ENCODE measurements at regions not wholly inside any gene's neighbourhood (a gene's known extent, or its start where the extent isn't known, plus 50 kb on each side); places are given as distances from the start of the nearest gene placed in this dataset.

DNA sequence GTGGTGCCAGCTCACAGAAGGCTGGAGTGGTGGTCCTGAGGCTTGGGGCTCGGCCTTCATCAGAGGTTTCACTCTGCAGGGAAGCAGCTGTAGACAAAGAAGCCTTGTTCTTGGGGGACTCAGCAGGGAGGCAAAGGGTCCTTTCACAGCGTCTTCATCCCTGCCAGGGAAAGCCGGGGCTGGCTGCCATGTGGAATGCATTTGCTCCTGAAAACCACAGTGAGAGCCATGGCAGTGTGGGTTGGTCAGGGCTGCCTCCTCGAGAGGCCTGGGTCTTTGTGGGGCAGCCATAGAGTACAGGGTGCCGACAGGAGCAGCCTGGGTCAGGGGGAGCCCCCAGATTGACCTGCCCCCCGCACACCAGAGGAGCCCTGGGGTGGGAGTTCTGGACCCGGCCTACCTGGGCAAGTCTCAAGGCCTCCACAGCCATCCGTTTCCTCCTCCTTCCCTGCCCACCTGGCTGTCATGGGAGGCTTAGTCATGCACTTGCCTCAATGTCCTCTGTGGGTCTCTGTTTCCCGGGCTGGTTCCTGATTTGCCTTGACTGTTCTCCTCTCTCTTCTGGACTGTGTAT is 144.0 kb downstream of the CDC5L start:
- Histone ChIP-seq H3K9me3 (ENCODE audit: low read depth) (no peaks in the 10 kb centered on the region), H3K4me3 (no peak overlapping the region), H3F3A (ENCODE audit: insufficient read depth) (no peaks in the 10 kb centered on the region), H3K9me2 (ENCODE audit: insufficient read depth) (no peaks in the 10 kb centered on the region), H4K20me1 (ENCODE audit: insufficient read depth) (no peaks in the 10 kb centered on the region), H3K27ac (no peak overlapping the region), H3K9ac (no peak overlapping the region), H3K4me2 (ENCODE audit: unreplicated experiment) (no peak overlapping the region), H3K27me3 (replicated peaks; ENCODE audit: insufficient read depth) (no peaks in the 10 kb centered on the region), H3K79me2 (ENCODE audit: insufficient read depth) (no peaks in the 10 kb centered on the region), H3K36me3 (ENCODE audit: low read depth) (no peaks in the 10 kb centered on the region), H2AFZ (no peak overlapping the region), H3K4me1 (ENCODE audit: insufficient read depth) (no peaks in the 10 kb centered on the region)
- DNase-seq, result no peak
- in situ Hi-C loops (cut with MboI), result no loop called here
- TF ChIP-seq EZH2phosphoT487 (IDR thresholded peaks at IDR 0.05; ENCODE audit: insufficient read depth, low read depth), result no peak
- TF ChIP-seq EZH2 (IDR thresholded peaks at IDR 0.05; ENCODE audit: insufficient read depth, poor library complexity, severe bottlenecking), result no peak
- WGBS, 2 experiments (ENCODE audit: low coverage in 1 of 2, low lambda C conversion rate in 2 of 2, missing lambda C conversion rate in 2 of 2), result 60 to 67% methylated on average over 6 to 7 of the region's 9 CpGs

- H2AFZ ChIP-seq, result no peak overlapping the region
- H3K79me2 ChIP-seq (ENCODE audit: insufficient read depth), result no peaks in the 10 kb centered on the region
- no peak for TF ChIP-seq EZH2phosphoT487 (IDR thresholded peaks at IDR 0.05; ENCODE audit: insufficient read depth, low read depth)
- TF ChIP-seq EZH2 (IDR thresholded peaks at IDR 0.05; ENCODE audit: insufficient read depth, poor library complexity, severe bottlenecking), result no peak
- no peak overlapping the region for H3K27ac ChIP-seq
- no peaks in the 10 kb centered on the region for H3K27me3 ChIP-seq (replicated peaks; ENCODE audit: insufficient read depth)
- no peaks in the 10 kb centered on the region for H3K36me3 ChIP-seq (ENCODE audit: low read depth)
- H3K9me2 ChIP-seq (ENCODE audit: insufficient read depth), result no peaks in the 10 kb centered on the region
- H3K9me3 ChIP-seq (ENCODE audit: low read depth), result no peaks in the 10 kb centered on the region
- H3F3A ChIP-seq (ENCODE audit: insufficient read depth), result no peaks in the 10 kb centered on the region
- no peak overlapping the region for H3K9ac ChIP-seq
- no peak overlapping the region for H3K4me2 ChIP-seq (ENCODE audit: unreplicated experiment)
- H3K4me1 ChIP-seq (ENCODE audit: insufficient read depth), result no peaks in the 10 kb centered on the region
- DNase-seq, result no peak
- 94 to 96% methylated on average over 2 of the region's 2 CpGs for WGBS, 2 experiments (ENCODE audit: low coverage in 1 of 2, low lambda C conversion rate in 2 of 2, missing lambda C conversion rate in 2 of 2)
- in situ Hi-C loops (cut with MboI), result no loop called here
- no peaks in the 10 kb centered on the region for H4K20me1 ChIP-seq (ENCODE audit: insufficient read depth)
- H3K4me3 ChIP-seq, result no peak overlapping the region
These were observed 145.9 kb downstream of the CDC5L start for GRCh38 chr6:44533421-44533820.

DNA sequence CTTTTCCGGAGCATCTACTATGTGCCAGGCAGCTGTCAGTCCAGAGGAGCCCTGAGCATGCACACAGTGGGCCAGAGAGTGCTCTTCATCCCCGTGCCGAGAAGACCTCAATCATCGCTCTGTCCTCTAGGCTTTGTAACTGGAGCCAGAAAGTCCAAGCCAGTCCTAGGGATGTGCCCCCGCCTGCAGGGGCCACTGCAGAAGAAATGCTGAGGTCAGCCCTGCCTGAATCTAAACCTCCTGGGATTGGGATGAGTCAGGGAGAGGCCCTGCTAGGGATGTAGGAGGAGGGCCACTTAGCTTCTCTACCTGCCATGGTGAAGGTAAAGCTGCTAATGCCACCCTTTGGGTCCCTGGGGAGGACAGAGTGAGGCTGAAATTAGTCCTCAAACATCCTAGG is 146.8 kb downstream of the CDC5L start:
- in situ Hi-C loops (cut with MboI), result no loop called here
- H2AFZ ChIP-seq, result no peak overlapping the region
- no peak overlapping the region for H3K4me2 ChIP-seq (ENCODE audit: unreplicated experiment)
- WGBS, 2 experiments (ENCODE audit: low coverage in 1 of 2, low lambda C conversion rate in 2 of 2, missing lambda C conversion rate in 2 of 2), result 92 to 100% methylated on average over 4 to 5 of the region's 5 CpGs
- H3K9ac ChIP-seq, result no peak overlapping the region
- no peaks in the 10 kb centered on the region for H3K36me3 ChIP-seq (ENCODE audit: low read depth)
- H4K20me1 ChIP-seq (ENCODE audit: insufficient read depth), result no peaks in the 10 kb centered on the region
- peak; percentile 35 for DNase-seq
- H3F3A ChIP-seq (ENCODE audit: insufficient read depth), result no peaks in the 10 kb centered on the region
- no peak overlapping the region for H3K4me3 ChIP-seq
- H3K27me3 ChIP-seq (replicated peaks; ENCODE audit: insufficient read depth), result no peaks in the 10 kb centered on the region
- H3K79me2 ChIP-seq (ENCODE audit: insufficient read depth), result no peaks in the 10 kb centered on the region
- H3K4me1 ChIP-seq (ENCODE audit: insufficient read depth), result no peaks in the 10 kb centered on the region
- no peaks in the 10 kb centered on the region for H3K9me2 ChIP-seq (ENCODE audit: insufficient read depth)
- TF ChIP-seq EZH2phosphoT487 (IDR thresholded peaks at IDR 0.05; ENCODE audit: insufficient read depth, low read depth), result no peak
- no peak for TF ChIP-seq EZH2 (IDR thresholded peaks at IDR 0.05; ENCODE audit: insufficient read depth, poor library complexity, severe bottlenecking)
- H3K9me3 ChIP-seq (ENCODE audit: low read depth), result no peaks in the 10 kb centered on the region
- H3K27ac ChIP-seq, result no peak overlapping the region

DNA sequence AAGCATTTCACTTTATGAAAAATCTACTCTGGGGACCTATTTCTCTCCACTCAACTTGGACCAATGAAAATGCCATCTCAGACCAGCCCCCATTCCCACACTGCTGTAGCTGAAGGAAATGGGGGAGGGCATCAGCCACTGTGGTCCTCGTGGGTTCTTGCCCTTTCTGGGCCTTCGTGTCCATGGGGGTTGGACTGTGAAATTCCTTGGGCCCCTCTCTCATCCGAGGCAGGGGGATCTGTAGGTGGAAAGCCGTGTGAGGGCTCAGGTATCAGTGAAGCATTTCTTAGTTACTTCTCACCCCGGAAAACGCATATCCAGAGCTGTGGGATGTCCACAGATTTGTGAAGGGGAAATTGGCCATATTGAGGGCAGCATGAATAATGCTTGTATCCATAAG is 147.9 kb downstream of the CDC5L start:
- Histone ChIP-seq H3K9me3 (ENCODE audit: low read depth) (no peaks in the 10 kb centered on the region), H3K4me1 (ENCODE audit: insufficient read depth) (no peaks in the 10 kb centered on the region), H3K27ac (no peak overlapping the region), H3K36me3 (ENCODE audit: low read depth) (no peaks in the 10 kb centered on the region), H3F3A (ENCODE audit: insufficient read depth) (no peaks in the 10 kb centered on the region), H3K9me2 (ENCODE audit: insufficient read depth) (0 out of 2 replicates have a peak, but pooled peaks cover 3% of the 10 kb centered on the region), H3K4me3 (no peak overlapping the region), H3K9ac (no peak overlapping the region), H2AFZ (no peak overlapping the region), H4K20me1 (ENCODE audit: insufficient read depth) (no peaks in the 10 kb centered on the region), H3K27me3 (replicated peaks; ENCODE audit: insufficient read depth) (no peaks in the 10 kb centered on the region), H3K4me2 (ENCODE audit: unreplicated experiment) (no peak overlapping the region), H3K79me2 (ENCODE audit: insufficient read depth) (no peaks in the 10 kb centered on the region)
- in situ Hi-C loops (cut with MboI), result no loop called here
- WGBS, 2 experiments (ENCODE audit: low coverage in 1 of 2, low lambda C conversion rate in 2 of 2, missing lambda C conversion rate in 2 of 2), result 79 to 87% methylated on average over 6 of the region's 6 CpGs
- DNase-seq, result no peak
- no peak for TF ChIP-seq EZH2 (IDR thresholded peaks at IDR 0.05; ENCODE audit: insufficient read depth, poor library complexity, severe bottlenecking)

DNA sequence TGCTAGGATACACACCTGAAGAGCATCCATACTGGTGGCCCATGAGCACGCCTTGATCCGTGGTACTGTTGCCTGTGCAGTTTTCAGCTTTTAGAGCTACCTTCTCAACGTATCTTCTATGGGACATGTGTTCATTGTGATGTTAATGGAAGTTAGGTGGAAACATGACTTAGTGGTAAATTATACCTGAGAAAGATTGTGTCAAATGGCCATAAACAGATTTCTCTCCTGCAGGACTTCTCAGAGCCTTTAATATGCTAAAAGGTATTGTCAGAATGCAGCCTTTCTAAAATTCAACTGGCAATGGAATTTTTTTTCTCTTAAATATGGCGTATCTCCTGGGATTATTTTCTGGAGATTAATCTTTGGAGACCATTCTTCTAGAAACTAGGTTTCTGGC is 148.5 kb downstream of the CDC5L start:
- DNase-seq, result no peak
- no peaks in the 10 kb centered on the region for H3K36me3 ChIP-seq (ENCODE audit: low read depth)
- 86 to 91% methylated on average over 4 of the region's 4 CpGs for WGBS, 2 experiments (ENCODE audit: low coverage in 1 of 2, low lambda C conversion rate in 2 of 2, missing lambda C conversion rate in 2 of 2)

More for the DNA sequence above, 148.5 kb downstream of the CDC5L start:
- no peaks in the 10 kb centered on the region for H4K20me1 ChIP-seq (ENCODE audit: insufficient read depth)
- H3K27ac ChIP-seq, result no peak overlapping the region
- H3K9ac ChIP-seq, result no peak overlapping the region
- no peak overlapping the region for H3K4me3 ChIP-seq
- H3K9me2 ChIP-seq (ENCODE audit: insufficient read depth), result 0 out of 2 replicates have a peak, but pooled peaks cover 3% of the 10 kb centered on the region
- TF ChIP-seq EZH2 (IDR thresholded peaks at IDR 0.05; ENCODE audit: insufficient read depth, poor library complexity, severe bottlenecking) (no peak), EZH2phosphoT487 (IDR thresholded peaks at IDR 0.05; ENCODE audit: insufficient read depth, low read depth) (no peak)
- no peaks in the 10 kb centered on the region for H3K79me2 ChIP-seq (ENCODE audit: insufficient read depth)
- H3K9me3 ChIP-seq (ENCODE audit: low read depth), result no peaks in the 10 kb centered on the region
- H3F3A ChIP-seq (ENCODE audit: insufficient read depth), result no peaks in the 10 kb centered on the region
- H3K27me3 ChIP-seq (replicated peaks; ENCODE audit: insufficient read depth), result no peaks in the 10 kb centered on the region
- H3K4me2 ChIP-seq (ENCODE audit: unreplicated experiment), result no peak overlapping the region
- in situ Hi-C loops (cut with MboI), result no loop called here
- no peaks in the 10 kb centered on the region for H3K4me1 ChIP-seq (ENCODE audit: insufficient read depth)
- no peak overlapping the region for H2AFZ ChIP-seq

Measured in GM23248 (cell line).